Hepatocyte (in vitro differentiated cells): ENCODE measurements at regions not wholly inside any gene's neighbourhood (a gene's known extent, or its start where the extent isn't known, plus 50 kb on each side); places are given as distances from the start of the nearest gene placed in this dataset.

Source experiments
- DNase-seq: peaks from one replicate; pipeline ENCODE4 v3.0.0-alpha.2; 2016; ENCODE audit warnings: low spot score
- H2AFZ ChIP-seq: fragments of 200-600 bp; sonication (generic); 2 replicates; pipeline ENCODE4 v1.6.0; 2016; ENCODE audit warnings: antibody characterized with exemption, mild to moderate bottlenecking
- H3K27ac ChIP-seq: fragments of 200-600 bp; sonication (generic); 2 replicates; pipeline ENCODE4 v1.5.1; 2016; ENCODE audit warnings: mild to moderate bottlenecking
- H3K27me3 ChIP-seq: fragments of 200-600 bp; sonication (generic); 2 replicates; pipeline ENCODE4 v1.6.1; 2016
- H3K36me3 ChIP-seq: fragments of 200-600 bp; sonication (generic); replicated peaks from 2 replicates; pipeline ENCODE4 v1.5.1; 2016; ENCODE audit warnings: low read depth; ENCODE audit not compliant: insufficient read depth
- H3K4me1 ChIP-seq: fragments of 200-600 bp; sonication (generic); 2 replicates; pipeline ENCODE4 v1.5.1; 2016; ENCODE audit warnings: mild to moderate bottlenecking, moderate library complexity; ENCODE audit not compliant: insufficient read depth
- H3K4me2 ChIP-seq: fragments of 200-600 bp; sonication (generic); 2 replicates; pipeline ENCODE4 v1.6.0; 2016
- H3K4me3 ChIP-seq: fragments of 200-600 bp; sonication (generic); 2 replicates; pipeline ENCODE4 v1.5.1; 2016; ENCODE audit warnings: mild to moderate bottlenecking
- H3K79me2 ChIP-seq: fragments of 200-600 bp; sonication (generic); 2 replicates; pipeline ENCODE4 v1.6.0; 2017; ENCODE audit warnings: mild to moderate bottlenecking
- H3K9me2 ChIP-seq: fragments of 200-600 bp; sonication (generic); replicated peaks from 2 replicates; pipeline ENCODE4 v1.6.0; 2017; ENCODE audit warnings: mild to moderate bottlenecking; ENCODE audit not compliant: insufficient read depth
- H3K9me3 ChIP-seq: fragments of 200-600 bp; sonication (generic); 2 replicates; pipeline ENCODE4 v1.5.1; 2016; ENCODE audit warnings: low read depth, mild to moderate bottlenecking
- H4K20me1 ChIP-seq: fragments of 200-600 bp; sonication (generic); 2 replicates; pipeline ENCODE4 v1.6.0; 2016; ENCODE audit warnings: mild to moderate bottlenecking; ENCODE audit not compliant: insufficient read depth, poor library complexity, severe bottlenecking
- EZH2 ChIP-seq: fragments of 200-600 bp; sonication (generic); IDR thresholded peaks from 2 replicates; pipeline ENCODE4 v1.6.1; 2016; ENCODE audit warnings: antibody characterized with exemption, mild to moderate bottlenecking, borderline replicate concordance
- EZH2phosphoT487 ChIP-seq: fragments of 200-600 bp; sonication (generic); IDR thresholded peaks from one replicate; pipeline ENCODE4 v1.6.1; 2018; ENCODE audit warnings: antibody characterized with exemption, mild to moderate bottlenecking, low read depth, moderate library complexity; ENCODE audit not compliant: unreplicated experiment, severe bottlenecking
- WGBS: methylation state at CpG from one replicate; pipeline ENCODE4 v1.1.6; 2016; ENCODE audit warnings: low lambda C conversion rate; ENCODE audit errors: missing lambda C conversion rate; 5-methylcytosine and 5-hydroxymethylcytosine counted together
- TF ChIP-seq, protein P1 (sequence below): fragments of 200-600 bp; sonication (generic); IDR thresholded peaks from 2 replicates; pipeline ENCODE4 v1.5.1; 2016; ENCODE audit warnings: antibody characterized with exemption, mild to moderate bottlenecking; ENCODE audit not compliant: poor library complexity

GRCh38 chr9:74362423-74362822 is 134.7 kb upstream of the RORB start:
- Histone ChIP-seq H3K27me3 (no peaks in the 10 kb centered on the region), H3K9me3 (no peaks in the 10 kb centered on the region), H3K4me3 (no peak overlapping the region), H3K4me1 (no peaks in the 10 kb centered on the region), H4K20me1 (no peaks in the 10 kb centered on the region), H3K27ac (no peak overlapping the region), H3K4me2 (no peak overlapping the region), H2AFZ (no peak overlapping the region), H3K36me3 (no peaks in the 10 kb centered on the region), H3K79me2 (no peaks in the 10 kb centered on the region), H3K9me2 (no peaks in the 10 kb centered on the region)
- WGBS = 48% methylated on average over 3 of the region's 3 CpGs
- DNase-seq = no peak
- TF ChIP-seq EZH2phosphoT487 (no peak), EZH2 (no peak)
- TF ChIP-seq, protein P1, sequence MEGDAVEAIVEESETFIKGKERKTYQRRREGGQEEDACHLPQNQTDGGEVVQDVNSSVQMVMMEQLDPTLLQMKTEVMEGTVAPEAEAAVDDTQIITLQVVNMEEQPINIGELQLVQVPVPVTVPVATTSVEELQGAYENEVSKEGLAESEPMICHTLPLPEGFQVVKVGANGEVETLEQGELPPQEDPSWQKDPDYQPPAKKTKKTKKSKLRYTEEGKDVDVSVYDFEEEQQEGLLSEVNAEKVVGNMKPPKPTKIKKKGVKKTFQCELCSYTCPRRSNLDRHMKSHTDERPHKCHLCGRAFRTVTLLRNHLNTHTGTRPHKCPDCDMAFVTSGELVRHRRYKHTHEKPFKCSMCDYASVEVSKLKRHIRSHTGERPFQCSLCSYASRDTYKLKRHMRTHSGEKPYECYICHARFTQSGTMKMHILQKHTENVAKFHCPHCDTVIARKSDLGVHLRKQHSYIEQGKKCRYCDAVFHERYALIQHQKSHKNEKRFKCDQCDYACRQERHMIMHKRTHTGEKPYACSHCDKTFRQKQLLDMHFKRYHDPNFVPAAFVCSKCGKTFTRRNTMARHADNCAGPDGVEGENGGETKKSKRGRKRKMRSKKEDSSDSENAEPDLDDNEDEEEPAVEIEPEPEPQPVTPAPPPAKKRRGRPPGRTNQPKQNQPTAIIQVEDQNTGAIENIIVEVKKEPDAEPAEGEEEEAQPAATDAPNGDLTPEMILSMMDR = no peak

DNA sequence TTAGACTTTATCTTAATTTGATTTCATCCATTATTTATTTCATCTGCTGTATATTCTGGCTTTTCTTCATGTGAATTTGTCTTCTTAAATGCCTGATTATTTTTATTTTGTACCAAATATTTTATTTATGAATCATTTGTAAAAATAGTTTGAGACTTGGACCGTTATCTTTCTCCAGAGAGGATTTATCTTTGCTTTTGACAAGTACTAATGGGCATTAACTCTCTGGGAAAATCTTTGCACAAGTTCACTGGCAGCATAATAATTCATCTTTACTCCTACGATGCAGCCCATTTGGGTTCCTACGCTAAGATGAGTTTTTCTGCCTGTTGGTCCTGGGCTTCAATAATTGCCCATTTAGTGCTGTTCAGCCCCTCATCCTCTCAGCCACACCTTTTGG is 131.0 kb upstream of the RORB start:
- Histone ChIP-seq H3K9me3 (no peaks in the 10 kb centered on the region), H3K79me2 (no peaks in the 10 kb centered on the region), H3K4me1 (no peaks in the 10 kb centered on the region), H4K20me1 (no peaks in the 10 kb centered on the region), H3K27ac (no peak overlapping the region), H3K4me2 (no peak overlapping the region), H3K36me3 (no peaks in the 10 kb centered on the region), H3K9me2 (no peaks in the 10 kb centered on the region), H3K27me3 (no peaks in the 10 kb centered on the region), H2AFZ (no peak overlapping the region), H3K4me3 (no peak overlapping the region)
- TF ChIP-seq EZH2phosphoT487 = no peak
- no peak for TF ChIP-seq EZH2
- TF ChIP-seq, protein P1 = no peak
- DNase-seq = no peak
- WGBS = 85% methylated on average over 3 of the region's 3 CpGs

GRCh38 chr9:74369844-74370243 is 127.3 kb upstream of the RORB start:
- Histone ChIP-seq H4K20me1 (no peaks in the 10 kb centered on the region), H3K4me2 (no peak overlapping the region), H3K27ac (no peak overlapping the region), H3K36me3 (no peaks in the 10 kb centered on the region), H3K4me1 (no peaks in the 10 kb centered on the region), H3K4me3 (no peak overlapping the region), H3K9me3 (no peaks in the 10 kb centered on the region), H2AFZ (no peak overlapping the region), H3K79me2 (no peaks in the 10 kb centered on the region), H3K9me2 (no peaks in the 10 kb centered on the region), H3K27me3 (no peaks in the 10 kb centered on the region)
- 68% methylated on average over 1 of the region's 1 CpG for WGBS
- TF ChIP-seq EZH2 = no peak
- no peak for TF ChIP-seq EZH2phosphoT487
- TF ChIP-seq, protein P1 = no peak
- DNase-seq = no peak

- no peaks in the 10 kb centered on the region for H4K20me1 ChIP-seq
- no peak overlapping the region for H3K4me3 ChIP-seq
- no peaks in the 10 kb centered on the region for H3K9me2 ChIP-seq
- no peaks in the 10 kb centered on the region for H3K79me2 ChIP-seq
- H3K4me1 ChIP-seq = no peaks in the 10 kb centered on the region
- no peaks in the 10 kb centered on the region for H3K9me3 ChIP-seq
- no peak overlapping the region for H3K4me2 ChIP-seq
- H2AFZ ChIP-seq = no peak overlapping the region
- H3K27me3 ChIP-seq = no peaks in the 10 kb centered on the region
- TF ChIP-seq, protein P1 = no peak
- TF ChIP-seq EZH2phosphoT487 (no peak), EZH2 (no peak)
- H3K27ac ChIP-seq = no peak overlapping the region
- H3K36me3 ChIP-seq = no peaks in the 10 kb centered on the region
- no peak for DNase-seq
These were observed 123.8 kb upstream of the RORB start for GRCh38 chr9:74373348-74373747.
